Left ventricle myocardium inferior (tissue), 1 donor: ENCODE measurements at regions not wholly inside any gene's neighbourhood (a gene's known extent, or its start where the extent isn't known, plus 50 kb on each side); places are given as distances from the start of the nearest gene placed in this dataset.

ENCODE experiments used
- DNase-seq: peaks from one replicate; pipeline ENCODE4 v3.0.0-alpha.2; 2020
- H3K27ac ChIP-seq: fragments of 200-600 bp; replicated peaks from 2 replicates; pipeline ENCODE4 v1.8.0; 2021
- H3K27me3 ChIP-seq: fragments of 200-600 bp; 2 replicates; pipeline ENCODE4 v1.8.0; 2021; ENCODE audit warnings: low read depth
- H3K36me3 ChIP-seq: fragments of 200-600 bp; 2 replicates; pipeline ENCODE4 v1.8.0; 2021
- H3K4me1 ChIP-seq: fragments of 200-600 bp; 2 replicates; pipeline ENCODE4 v1.8.0; 2021
- H3K4me3 ChIP-seq: fragments of 200-600 bp; 2 replicates; pipeline ENCODE4 v1.8.0; 2021; ENCODE audit warnings: mild to moderate bottlenecking, moderate library complexity
- H3K9me3 ChIP-seq: fragments of 200-600 bp; replicated peaks from 2 replicates; pipeline ENCODE4 v1.8.0; 2021
- CTCF ChIP-seq: fragments of 200-600 bp; IDR thresholded peaks from 2 replicates; pipeline ENCODE4 v1.8.0; 2021; ENCODE audit warnings: antibody characterized with exemption, mild to moderate bottlenecking, borderline replicate concordance
- intact Hi-C: fragments of 100-400 bp; cut with micrococcal nuclease; formaldehyde crosslinking; loops from one replicate; pipeline ENCODE4 v1.11.0; 2022
- donor health status: DM: no; HTN: yes; CAD: no; lungs with severe emphysema.

- Histone ChIP-seq H3K4me3 (no peak overlapping the region), H3K36me3 (no peaks in the 10 kb centered on the region), H3K27me3 (no peaks in the 10 kb centered on the region), H3K9me3 (no peaks in the 10 kb centered on the region), H3K27ac (no peak overlapping the region), H3K4me1 (no peaks in the 10 kb centered on the region)
- intact Hi-C loops: no loop called here
- no peak for TF ChIP-seq CTCF
- DNase-seq: no peak
Measured at GRCh38 chr18:2423761-2424160, 147.5 kb downstream of the METTL4 start.

DNA sequence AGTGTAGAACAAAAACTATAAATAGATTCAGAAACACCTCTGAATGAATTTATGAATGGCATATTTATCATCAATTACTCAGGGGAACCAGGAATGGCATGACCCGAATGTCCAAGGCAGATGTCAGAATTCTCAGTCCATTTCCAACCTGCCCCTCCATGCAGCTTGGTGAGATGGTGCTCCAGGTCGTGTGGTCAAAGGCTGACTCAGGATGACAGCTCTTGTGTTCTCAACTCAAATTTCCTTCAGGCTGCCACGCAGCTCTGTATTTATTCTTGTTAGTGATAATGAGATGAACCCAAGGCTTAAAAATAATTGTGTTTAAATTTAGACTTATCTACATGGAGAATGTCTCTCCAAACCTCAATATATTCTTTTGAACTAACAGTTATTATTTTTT, 146.9 kb downstream of the METTL4 start:
- H3K36me3 ChIP-seq: no peaks in the 10 kb centered on the region
- no peaks in the 10 kb centered on the region for H3K4me1 ChIP-seq
- no peak overlapping the region for H3K4me3 ChIP-seq
- DNase-seq: no peak
- H3K9me3 ChIP-seq: no peaks in the 10 kb centered on the region
- no peak overlapping the region for H3K27ac ChIP-seq
- intact Hi-C loops: no loop called here
- no peak for TF ChIP-seq CTCF
- H3K27me3 ChIP-seq: no peaks in the 10 kb centered on the region

GRCh38 chr18:2425426-2426317, 145.6 kb downstream of the METTL4 start:
- DNase-seq: no peak
- no peak for TF ChIP-seq CTCF
- Histone ChIP-seq H3K4me1 (no peaks in the 10 kb centered on the region), H3K9me3 (peaks cover 10% of the 10 kb centered on the region), H3K36me3 (no peaks in the 10 kb centered on the region), H3K27ac (no peak overlapping the region), H3K27me3 (no peaks in the 10 kb centered on the region), H3K4me3 (no peak overlapping the region)
- intact Hi-C loops: no loop called here

DNA sequence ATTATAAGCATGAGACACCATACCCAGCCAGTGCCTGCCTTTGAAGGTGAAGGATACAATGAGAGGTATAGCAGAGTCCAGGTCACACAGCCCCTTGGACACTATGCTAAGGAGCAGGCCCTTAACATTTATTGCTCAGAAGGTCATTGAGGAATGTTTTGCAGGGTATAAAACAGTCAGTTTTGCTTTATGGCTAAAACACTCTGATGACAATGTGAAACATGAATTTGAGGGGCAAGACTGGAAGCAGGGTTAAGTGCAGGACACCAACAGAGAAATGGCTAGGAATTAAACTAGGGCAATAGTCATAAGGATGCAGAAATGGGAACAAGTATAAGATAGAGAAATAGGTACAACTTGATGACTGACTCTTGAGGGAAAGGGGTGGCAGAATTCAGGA, 141.1 kb downstream of the METTL4 start:
- no peaks in the 10 kb centered on the region for H3K27me3 ChIP-seq
- H3K27ac ChIP-seq: no peak overlapping the region
- no peaks in the 10 kb centered on the region for H3K4me1 ChIP-seq
- H3K9me3 ChIP-seq: peaks cover 11% of the 10 kb centered on the region
- no peak for TF ChIP-seq CTCF
- DNase-seq: no peak
- no peaks in the 10 kb centered on the region for H3K36me3 ChIP-seq
- intact Hi-C loops: no loop called here
- H3K4me3 ChIP-seq: no peak overlapping the region

GRCh38 chr18:2431806-2432205, 139.5 kb downstream of the METTL4 start:
- intact Hi-C loops: no loop called here
- TF ChIP-seq CTCF: no peak
- Histone ChIP-seq H3K27me3 (no peaks in the 10 kb centered on the region), H3K27ac (no peak overlapping the region), H3K4me1 (no peaks in the 10 kb centered on the region), H3K4me3 (no peak overlapping the region), H3K36me3 (no peaks in the 10 kb centered on the region), H3K9me3 (peaks cover 11% of the 10 kb centered on the region)
- DNase-seq: no peak
